ENCODE measurements at regions not wholly inside any gene's neighbourhood (a gene's known extent, or its start where the extent isn't known, plus 50 kb on each side); places are given as distances from the start of the nearest gene placed in this dataset.

DNA sequence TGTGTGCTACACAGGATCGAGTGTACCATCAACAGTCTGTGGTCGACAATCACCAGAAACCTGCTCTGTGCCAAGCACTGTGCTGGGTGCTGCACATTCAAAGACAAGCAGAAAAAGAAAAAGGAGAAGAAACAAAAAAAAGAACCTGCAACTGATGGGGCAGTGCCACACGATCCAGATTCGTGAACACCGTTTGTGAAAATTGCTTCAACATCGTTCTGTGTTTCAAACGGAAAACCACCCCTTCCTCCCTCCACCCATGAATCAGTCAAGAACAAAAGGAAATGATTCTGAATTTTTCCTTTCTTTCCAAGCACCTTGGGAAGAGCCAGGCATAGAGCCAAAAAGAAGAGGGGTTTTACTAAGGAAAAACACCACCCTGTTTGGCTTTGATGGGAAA is 129.2 kb upstream of the ARID1B start:
- DNase-seq = no peak

DNA sequence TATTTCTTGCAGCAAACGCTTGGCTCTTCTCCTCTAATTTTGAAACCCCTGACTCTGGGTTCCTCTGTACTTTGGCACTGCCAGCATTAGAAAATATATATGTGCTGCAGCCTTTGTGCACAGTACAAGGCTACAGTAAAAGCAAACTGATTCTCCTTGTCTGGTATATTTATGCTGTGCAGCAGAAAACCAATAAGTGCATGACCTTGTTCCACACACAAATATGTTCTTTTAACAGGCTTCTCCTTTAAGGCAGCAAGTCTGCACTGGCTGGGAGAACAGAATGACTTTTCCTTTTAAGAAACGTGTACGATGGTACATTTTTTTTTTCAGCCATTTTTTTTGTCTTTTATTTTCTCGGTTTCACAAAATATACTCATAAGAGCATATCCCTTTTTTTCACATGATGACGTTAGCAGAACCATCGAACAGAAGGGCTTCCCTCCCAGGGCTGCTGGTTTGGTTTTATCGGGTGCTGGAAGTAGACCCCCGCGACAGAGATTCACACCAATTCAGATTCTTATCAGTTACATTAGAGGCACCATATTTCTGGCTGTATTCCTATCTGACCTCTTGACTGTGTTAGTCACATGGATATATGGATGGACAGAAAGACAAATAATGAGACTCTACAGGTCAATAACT is 129.9 kb upstream of the ARID1B start:
- DNase-seq = no peak

DNA sequence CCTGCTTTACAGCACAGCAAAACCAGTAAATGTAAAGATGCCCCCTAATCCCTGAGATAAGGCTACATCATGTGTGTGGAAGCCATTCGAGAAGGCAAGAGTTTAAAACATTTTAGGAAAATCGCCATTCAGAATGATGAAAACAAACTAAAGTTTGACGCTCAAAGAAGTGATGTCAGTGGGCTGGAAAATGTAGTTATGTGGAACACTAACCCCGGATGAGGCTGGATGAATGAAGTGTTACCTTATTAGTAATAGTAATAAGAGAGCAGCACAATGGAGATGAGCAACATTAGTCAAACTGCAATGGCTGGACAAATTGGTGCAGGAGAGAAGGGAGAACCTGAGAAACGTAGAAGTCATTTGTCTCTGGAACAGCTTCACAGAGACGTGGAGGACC is 130.7 kb upstream of the ARID1B start:
- no peak for DNase-seq

DNA sequence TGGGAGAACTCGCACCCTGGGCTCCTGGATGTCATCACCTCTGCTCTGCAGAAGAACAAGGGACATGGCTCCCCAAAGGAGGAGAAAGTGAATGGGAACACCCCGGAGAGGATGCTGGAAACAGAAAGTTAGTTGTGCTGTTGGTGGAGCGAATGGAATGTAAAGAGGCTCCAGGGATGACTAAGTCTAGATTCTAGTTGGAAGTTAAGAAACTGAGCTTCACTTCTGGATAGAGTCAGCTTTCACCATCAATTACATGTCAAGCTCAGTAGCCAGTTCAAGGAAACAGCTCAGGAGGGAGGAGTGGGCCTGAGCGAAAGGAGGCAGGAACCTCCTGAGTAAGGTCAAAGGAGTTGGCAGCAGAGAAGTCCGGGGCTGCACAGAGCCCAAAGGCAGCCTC is 132.1 kb upstream of the ARID1B start:
- DNase-seq = no peak

DNA sequence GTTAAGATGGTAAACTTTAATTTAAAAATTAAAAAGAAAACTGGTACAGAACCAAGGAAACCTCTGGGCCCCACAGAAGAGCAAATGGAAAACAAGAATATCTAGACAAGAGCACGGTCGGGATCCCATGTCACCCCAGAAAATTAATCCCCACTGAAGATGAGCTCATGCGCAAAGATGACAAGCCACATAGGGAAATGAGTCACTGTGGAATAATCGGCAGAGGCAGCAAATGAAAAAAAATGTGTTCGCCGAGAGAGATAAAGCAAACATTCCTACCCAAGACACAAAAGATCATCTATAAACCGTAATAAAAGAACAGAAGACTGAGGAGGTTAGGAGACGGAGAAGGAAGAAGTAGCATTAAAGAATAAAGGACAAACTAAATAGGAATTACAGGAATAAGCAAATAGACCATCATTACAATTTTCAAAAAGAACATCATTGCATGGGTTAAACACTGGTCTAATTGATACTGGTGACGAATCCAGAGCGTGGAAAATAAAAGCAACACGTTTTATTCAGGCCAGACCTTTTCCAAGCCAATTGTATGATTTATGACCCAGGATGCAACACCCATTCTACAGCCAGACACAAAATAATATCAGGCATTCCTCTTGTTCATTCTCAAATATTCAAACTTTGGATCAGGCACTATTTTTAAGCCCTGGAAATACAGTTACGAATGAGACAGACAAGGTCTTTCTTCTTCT is 138.0 kb upstream of the ARID1B start:
- no peak for DNase-seq

DNA sequence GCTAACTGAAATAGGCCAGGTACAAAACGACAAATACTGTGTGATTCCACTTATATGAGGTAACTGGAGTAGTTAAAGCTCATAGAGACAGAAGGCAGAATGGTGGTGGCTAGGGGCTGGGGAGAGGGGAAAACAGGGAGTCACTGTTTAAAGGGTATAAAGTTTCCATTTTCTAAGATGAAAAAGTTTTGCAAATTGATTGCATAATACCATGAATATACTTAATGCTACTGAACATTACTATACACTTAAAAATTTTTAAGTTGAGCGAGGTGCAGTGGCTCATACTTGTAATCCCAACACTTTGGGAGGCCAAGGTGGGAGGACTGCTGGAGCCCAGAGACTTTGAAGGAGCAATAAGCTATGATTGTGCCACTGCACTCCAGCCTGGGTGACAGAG is 138.6 kb upstream of the ARID1B start:
- no peak for DNase-seq

DNA sequence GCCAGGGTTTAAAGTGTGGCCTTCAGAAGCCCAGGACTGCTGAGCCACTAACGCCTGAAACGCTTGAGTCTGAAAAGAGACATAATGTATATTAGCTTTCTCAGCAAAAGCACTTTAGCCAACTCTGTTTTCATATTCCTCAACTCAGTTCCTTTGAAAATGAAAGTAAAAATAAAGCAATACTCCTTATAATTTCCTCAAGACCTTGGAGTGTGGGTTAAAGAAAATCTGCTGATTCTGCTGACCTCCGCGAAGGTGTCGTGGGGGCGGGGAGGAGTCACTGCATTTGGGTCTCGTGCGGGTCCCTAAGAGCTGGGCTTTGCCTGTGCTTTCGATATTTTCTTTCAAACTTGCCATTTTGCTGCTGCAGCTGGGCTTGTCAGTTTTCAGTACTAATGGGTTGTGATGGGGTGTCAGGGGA is 142.2 kb upstream of the ARID1B start:
- DNase-seq = no peak

DNA sequence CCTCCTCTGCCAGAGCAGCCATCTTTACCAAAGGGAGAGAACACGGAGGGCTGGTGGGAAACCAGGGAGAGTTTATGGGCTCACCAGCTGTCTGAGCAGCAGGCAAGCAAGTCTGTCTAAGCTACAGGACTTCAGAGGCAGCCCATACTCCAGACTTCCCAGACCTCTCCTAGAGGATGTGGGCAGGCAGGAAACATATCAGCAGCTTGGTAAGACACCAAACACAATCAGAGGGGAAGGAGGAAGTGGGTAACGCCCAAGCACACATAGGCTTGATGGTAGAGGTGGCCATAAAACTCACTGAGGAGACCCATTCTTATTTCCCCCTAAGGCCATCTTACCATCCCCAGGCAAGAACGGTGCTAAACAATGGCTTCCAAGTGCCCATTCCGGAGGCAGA is 143.1 kb upstream of the ARID1B start:
- no peak for DNase-seq

DNA sequence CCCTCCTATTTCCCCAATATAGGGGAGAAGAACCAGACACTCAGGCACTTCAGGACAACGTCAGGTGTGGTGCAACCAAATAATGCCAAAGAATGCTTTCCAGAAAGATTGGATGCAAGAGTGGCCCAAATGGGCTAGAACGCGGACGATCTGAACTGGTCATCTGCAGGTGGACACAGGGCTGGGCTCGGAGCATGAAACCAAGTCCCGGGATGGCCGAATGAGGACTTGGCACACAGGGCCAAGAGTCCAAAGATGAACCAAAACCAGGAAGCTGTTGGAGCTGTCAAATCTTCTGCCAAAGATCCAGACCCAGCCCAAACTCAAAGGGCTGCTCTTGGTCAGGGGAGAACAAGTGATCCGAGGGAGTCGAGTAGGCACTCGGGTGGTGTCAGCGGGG is 143.9 kb upstream of the ARID1B start:
- no peak for DNase-seq

DNA sequence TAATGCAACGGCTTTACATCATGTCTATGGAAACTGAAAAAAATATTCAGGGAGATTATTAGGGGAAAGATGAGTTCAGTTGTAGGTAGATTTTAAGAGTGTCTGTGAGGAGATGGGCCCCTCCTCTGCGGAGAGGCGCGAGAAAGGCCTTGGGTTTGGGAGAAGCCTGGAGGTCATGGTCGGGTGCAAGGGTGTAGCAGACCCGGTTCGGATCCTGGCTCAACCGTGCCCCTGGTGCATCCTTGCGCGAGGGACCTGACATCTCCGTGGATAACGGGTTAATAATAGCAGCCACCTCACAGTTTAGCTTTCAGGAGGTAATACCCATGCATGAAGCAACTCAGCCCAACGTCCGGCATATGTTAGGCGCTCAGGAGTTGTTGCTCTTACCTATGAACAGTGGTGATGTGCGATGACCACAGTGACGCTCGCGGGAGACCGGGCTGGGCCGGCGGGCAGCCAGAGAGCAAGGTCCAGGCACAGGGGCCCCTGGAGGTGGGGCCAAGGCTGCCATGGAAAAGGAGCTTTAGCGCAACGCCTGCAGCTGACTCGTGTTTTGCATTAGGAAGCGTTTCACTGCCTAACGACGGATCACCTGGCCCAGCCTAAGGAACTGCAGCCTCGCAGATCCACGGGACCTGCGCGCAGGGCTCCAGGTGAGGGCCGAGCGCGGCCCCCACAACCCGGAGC is 146.4 kb upstream of the ARID1B start:
- DNase-seq = no peak

DNA sequence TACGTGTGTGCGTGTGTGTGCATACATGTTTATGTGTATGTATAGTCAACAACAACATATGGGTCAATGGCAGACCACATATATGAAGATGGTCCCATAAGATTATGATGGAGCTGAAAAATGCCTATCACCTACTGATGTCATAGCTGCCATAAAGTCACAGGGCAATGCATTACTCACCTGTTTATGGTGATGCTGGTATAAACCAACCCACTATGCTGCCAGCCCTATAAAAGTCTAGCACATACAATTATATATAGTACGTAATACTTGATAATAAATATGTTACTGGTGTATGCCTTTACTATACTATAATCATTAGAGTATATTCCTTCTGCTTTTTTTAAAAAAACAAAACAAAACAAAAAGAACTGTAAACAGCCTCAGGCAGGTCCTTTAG is 148.4 kb upstream of the ARID1B start:
- DNase-seq = no peak

DNA sequence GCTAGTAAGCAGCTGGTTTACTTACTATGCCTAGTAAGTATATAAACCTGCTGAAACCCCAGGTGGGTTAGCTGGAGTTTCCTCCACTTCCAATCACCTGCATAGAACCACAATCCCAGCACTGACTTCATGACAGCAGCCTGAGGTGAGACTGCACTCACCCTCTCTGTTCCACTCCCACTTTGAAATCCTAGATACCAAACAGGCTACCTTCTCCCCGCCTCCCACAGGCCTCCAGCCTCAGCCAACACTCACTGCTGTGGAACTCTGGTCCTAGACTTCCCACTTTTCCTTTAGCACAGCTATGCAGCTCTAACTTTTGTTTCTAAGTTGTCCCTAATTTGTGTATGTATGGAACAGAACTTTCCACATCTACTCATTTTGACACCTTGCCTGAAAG is 149.7 kb upstream of the ARID1B start:
- no peak for DNase-seq

DNA sequence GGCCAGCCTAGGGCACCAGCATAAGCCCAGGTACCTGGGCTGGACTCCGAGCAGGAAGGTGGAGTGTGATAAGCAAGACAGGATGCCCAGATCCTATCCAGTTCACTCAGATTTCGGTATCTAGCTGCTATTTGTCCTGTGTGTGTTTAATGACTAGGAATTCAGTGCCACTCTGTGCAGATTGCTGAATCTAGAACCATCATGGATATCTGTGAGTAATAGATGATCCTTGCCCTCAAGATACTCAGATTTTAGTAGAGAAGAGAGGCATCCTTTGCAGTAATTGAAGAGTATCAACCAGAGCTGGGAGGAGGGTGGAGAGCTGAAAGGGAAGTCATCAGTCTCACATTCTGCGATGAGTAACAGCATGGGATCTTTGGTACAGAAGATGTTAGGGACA is 155.0 kb upstream of the ARID1B start:
- no peak for DNase-seq

DNA sequence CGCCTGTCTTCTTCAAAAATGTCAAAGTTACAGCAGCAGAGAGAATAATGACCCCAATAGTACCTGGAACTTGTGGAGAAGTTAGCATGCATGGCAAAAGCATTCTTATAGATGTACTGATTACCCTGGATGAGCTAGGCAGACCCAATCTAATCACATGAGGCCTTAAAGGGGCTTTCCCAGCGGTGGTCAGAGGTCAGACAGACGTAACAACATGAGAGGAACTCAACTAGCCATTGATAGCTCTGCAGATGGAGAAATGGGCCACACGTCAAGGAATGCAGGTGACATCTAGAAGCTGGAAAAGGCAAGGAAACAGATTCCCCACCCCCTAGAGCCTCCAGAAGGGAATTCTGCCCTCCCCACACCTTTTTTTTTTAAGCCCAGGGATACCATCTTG is 156.8 kb upstream of the ARID1B start:
- no peak for DNase-seq

DNA sequence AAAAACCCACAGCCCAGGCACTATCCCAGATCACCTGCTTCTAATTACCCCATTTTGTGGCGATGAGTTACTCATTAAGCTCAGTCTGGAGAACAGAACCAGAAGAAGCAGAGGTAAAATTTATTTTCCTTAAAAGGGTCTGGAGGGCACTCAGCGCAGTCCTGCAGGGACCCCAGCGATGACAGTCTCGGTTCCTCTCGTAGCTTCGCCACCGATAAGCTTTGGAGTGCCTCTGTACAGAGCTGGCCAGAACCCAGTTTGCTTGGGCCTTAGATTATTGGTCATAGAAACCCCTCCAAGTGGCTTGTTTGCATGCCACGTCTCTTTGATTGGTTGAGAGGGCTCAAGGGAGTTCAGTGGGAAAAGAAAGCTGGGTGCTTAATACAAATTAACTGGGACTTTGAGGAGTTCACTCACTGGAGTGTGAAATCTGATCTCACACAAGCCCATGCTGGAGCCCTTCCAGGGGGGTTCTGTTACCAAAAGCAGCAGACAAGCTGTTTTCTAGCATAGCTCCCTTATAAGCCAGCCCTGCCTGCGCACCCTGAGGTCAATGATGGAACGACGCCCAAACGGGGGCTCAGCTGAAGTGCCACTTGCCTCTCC is 158.5 kb upstream of the ARID1B start:
- DNase-seq = no peak

DNA sequence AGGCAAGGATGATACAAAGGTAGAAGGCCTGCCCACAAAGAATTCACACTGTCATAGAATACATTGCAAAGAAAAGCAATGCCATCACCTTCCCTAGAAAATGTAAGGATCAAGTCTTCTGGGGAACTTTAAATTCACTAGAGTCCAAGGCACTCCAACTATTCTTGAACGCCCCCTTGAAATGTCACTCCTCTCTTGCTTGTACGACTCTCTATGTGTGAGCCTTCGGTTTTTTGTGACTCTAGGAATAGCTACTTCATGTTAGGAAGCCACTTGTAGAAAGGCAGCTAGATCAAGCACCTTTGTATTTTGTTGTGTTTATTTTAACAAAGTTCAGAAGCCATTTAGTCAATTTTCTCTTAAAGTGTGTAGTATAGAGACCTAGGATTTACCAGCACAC is 159.2 kb upstream of the ARID1B start:
- no peak for DNase-seq

DNA sequence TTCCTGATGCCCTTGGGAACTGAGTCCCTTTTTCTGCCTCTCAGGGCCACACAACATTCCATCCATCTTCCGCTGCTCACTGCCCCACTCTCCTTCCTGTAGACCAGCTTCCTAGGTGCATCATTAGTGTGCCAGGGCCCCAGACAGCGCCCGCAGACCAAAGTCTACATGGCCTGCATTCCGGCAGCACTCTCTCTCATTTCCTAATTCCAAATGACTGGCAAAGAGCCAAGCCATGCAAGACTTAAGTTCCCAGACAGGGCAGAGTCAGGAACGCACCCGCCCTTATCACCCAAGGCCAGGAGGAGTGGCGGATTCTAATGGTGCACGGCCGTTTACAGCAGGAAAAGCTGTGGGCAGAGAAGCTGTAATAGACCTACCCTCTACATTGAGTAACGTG is 159.8 kb upstream of the ARID1B start:
- no peak for DNase-seq

DNA sequence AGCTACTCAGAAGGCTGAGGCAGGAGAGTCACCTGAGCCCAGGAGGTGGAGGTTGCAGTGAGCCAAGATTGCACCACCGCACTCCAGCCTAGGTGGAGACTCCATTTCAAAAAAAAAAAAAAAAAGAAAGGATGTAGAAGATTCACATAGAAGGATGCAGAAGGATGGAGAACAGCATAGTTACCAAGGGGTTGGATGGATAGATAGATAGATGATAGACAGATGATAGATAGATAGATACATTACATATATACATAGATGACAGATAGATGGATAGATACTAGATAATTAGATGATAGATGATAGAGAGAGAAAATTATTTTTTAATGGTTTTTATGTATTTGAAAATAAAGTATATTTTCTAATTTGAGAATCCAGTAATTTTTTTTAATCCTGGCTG is 160.7 kb upstream of the ARID1B start:
- DNase-seq = no peak

DNA sequence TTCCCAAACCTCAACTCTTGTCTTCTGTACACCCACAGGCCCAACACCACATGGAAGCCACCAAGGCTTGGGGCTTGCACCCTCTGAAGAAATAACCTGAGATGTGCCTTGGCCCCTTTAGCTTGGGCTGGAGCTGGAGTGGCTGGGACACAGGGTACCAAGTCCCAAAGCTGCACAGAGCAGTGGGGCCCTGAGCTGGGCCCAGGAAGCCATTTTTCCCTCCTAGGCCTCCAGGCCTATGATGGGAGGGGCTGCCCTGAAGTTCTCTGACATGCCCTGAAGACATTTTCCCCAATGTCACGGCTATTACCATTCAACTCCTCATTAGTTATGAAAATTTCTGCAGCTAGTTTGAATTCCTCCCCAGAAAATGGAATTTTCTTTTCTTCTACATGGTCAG is 163.2 kb upstream of the ARID1B start:
- DNase-seq = no peak

DNA sequence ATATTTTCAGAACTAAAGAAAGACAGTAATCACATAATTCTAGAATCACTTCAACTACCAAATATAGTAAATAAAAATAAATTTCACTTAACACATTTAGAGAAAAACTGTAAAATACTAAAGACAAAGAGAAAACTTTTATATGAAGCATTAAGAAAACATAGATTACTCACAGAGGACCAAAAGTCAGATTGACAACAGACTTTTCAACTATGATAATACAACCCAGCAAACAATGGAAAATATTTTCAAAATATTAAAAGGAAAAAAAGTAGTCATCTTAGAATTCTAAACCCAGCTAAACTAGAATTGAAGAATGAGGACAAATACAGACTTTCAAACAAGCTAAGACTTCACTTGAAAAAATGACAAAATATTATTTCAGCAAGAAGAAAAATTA is 164.8 kb upstream of the ARID1B start:
- no peak for DNase-seq

DNA sequence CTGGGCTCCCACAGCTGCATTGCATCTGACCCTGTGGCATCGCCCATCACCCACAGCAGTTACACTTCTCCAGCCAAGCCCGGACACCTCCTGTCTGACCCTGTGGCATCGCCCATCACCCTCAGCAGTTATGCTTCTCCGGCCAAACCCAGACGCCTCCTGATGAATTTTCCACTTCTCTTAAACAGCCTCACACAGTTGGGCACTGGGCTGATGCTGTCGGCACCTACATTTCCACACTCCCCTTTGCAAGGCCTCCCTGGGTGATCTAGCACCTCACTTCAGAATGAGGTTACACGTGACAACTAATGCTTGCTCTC is 175.2 kb upstream of the ARID1B start:
- DNase-seq = no peak

DNA sequence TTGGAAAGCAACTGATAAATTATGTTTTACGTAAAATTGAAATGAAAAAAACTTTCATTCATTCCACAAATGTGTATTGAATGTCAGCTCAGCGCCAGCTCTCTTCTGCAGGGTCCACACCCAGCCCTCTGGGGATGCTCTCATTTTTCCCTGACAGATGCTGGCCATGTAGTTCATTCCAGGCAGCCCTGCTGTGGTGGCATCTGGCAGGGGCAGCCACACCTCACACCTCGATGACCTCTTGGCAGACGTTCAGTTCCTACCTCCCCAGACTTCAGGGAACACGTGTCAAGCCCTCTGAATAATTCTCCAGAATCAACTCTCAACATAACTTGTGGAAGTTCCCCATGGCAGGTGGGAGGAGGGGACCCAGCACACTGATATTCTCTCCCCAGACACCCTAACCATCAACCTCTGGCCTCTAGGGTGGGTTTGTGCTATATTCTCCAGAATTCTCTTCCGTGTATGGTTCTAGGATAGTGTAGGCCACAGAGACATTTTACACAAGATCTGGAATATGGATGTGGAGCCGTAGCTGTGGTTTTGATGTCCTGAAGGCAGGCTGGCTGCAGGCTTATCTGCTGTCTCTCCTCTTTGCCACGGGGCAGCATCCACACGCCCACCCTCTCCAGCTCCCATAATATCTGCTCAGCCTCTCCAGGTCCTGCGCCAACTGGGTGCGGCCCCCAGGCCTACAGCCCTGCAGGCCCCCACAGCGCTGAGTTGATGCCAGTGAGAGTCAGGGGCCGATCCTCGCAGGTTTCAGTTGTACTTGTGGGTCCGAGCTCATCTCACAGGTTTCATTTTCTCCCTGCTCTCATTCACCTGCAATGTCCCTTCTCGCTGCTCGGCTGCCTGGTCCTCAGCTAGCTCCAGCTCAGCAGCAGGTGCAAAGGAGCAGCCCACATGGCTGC is 175.8 kb upstream of the ARID1B start:
- DNase-seq = no peak

DNA sequence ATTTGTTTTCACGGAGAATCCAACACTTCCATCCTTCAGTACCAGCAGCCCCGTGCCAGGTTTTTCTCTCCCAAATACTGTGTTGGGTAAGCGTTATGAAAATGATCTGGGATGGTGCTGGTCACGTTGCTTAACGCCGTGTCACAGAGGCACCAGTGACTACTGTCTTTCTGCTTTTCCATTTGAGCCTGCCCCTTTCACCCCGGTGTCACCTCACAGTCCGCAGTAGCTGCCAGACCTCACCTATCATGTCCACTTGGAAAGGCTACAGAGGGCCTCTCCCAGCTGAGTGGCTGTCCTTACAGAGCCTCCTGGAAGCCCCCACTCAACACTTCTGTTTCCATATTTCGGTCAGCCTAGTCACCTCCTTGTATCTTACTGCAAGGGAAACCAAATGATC is 176.5 kb upstream of the ARID1B start:
- DNase-seq = no peak

All from hippocampal formation (tissue), 2 donors.